Neural cell (in vitro differentiated cells): ENCODE measurements at regions not wholly inside any gene's neighbourhood (a gene's known extent, or its start where the extent isn't known, plus 50 kb on each side); places are given as distances from the start of the nearest gene placed in this dataset.

Experiments
- H2AFZ ChIP-seq: fragments of 200-600, 300-800 bp; sonication (generic), shearing (Covaris generic); 2 replicates; pipeline ENCODE4 v1.6.0; 2014; ENCODE audit warnings: low read depth, mild to moderate bottlenecking, antibody characterized with exemption, low read length, moderate library complexity
- H3F3A ChIP-seq: fragments of 200-600 bp; shearing (Covaris generic); 2 replicates; pipeline ENCODE4 v1.6.1; 2016; ENCODE audit warnings: mild to moderate bottlenecking, moderate library complexity, mixed read lengths, antibody characterized with exemption, low read length; ENCODE audit not compliant: insufficient read depth, poor library complexity, severe bottlenecking
- H3K27ac ChIP-seq: fragments of 200-600, 300-800 bp; sonication (generic), shearing (Covaris generic); 2 replicates; pipeline ENCODE4 v1.5.1; 2014; ENCODE audit warnings: mild to moderate bottlenecking, low read length, moderate library complexity
- H3K27me3 ChIP-seq: fragments of 300-800, 200-600 bp; sonication (generic), shearing (Covaris generic); 2 replicates; pipeline ENCODE4 v1.6.0; 2014; ENCODE audit warnings: mild to moderate bottlenecking, low read depth, low read length, moderate library complexity; ENCODE audit not compliant: insufficient read depth
- H3K36me3 ChIP-seq: fragments of 300-800, 200-600 bp; sonication (generic), shearing (Covaris generic); 2 replicates; pipeline ENCODE4 v1.5.1; 2014; ENCODE audit warnings: mild to moderate bottlenecking, antibody characterized with exemption, low read length, moderate library complexity; ENCODE audit not compliant: insufficient read depth
- H3K4me2 ChIP-seq: fragments of 300-800, 200-600 bp; sonication (generic), shearing (Covaris generic); 2 replicates; pipeline ENCODE4 v1.6.0; 2014; ENCODE audit warnings: mild to moderate bottlenecking, low read length
- H3K4me3 ChIP-seq: fragments of 300-800, 200-600 bp; sonication (generic), shearing (Covaris generic); 2 replicates; pipeline ENCODE4 v1.5.1; 2014; ENCODE audit warnings: mild to moderate bottlenecking, low read length, moderate library complexity
- H3K79me2 ChIP-seq: fragments of 200-600 bp; shearing (Covaris generic); replicated peaks from 2 replicates; pipeline ENCODE4 v1.6.0; 2014; ENCODE audit warnings: mild to moderate bottlenecking, low read length, moderate library complexity; ENCODE audit not compliant: insufficient read depth
- H3K9ac ChIP-seq: fragments of 300-800, 200-600 bp; sonication (generic), shearing (Covaris generic); 2 replicates; pipeline ENCODE4 v1.6.1; 2016; ENCODE audit warnings: mild to moderate bottlenecking, low read length, mixed read lengths
- H3K9me2 ChIP-seq: fragments of 200-600 bp; shearing (Covaris generic); 2 replicates; pipeline ENCODE4 v1.6.1; 2016; ENCODE audit warnings: mild to moderate bottlenecking, low read length, mixed read lengths; ENCODE audit not compliant: insufficient read depth
- H3K9me3 ChIP-seq: fragments of 200-600, 300-800 bp; sonication (generic), shearing (Covaris generic); 2 replicates; pipeline ENCODE4 v1.6.1; 2016; ENCODE audit warnings: mild to moderate bottlenecking, mixed run types, low read length, moderate library complexity, mixed read lengths
- H4K20me1 ChIP-seq: fragments of 200-600 bp; shearing (Covaris generic); 2 replicates; pipeline ENCODE4 v1.6.1; 2016; ENCODE audit warnings: mild to moderate bottlenecking, mixed run types; ENCODE audit not compliant: insufficient read depth
- EP300 ChIP-seq: fragments of 450-650 bp; conservative IDR thresholded peaks from 2 replicates; pipeline ENCODE4 v1.6.1; 2014; ENCODE audit warnings: antibody characterized with exemption, mild to moderate bottlenecking, moderate library complexity; ENCODE audit not compliant: poor library complexity, severe bottlenecking
- EZH2 ChIP-seq: fragments of 200-600, 300-800 bp; shearing (Covaris generic), sonication (generic); IDR thresholded peaks from 2 replicates; pipeline ENCODE4 v1.6.1; 2014; ENCODE audit warnings: antibody characterized with exemption, low read length, borderline replicate concordance, mild to moderate bottlenecking; ENCODE audit not compliant: insufficient read depth, poor library complexity, severe bottlenecking
- MXI1 ChIP-seq: fragments of 450-650 bp; conservative IDR thresholded peaks from 2 replicates; pipeline ENCODE4 v1.6.1; 2014; ENCODE audit warnings: antibody characterized with exemption, mild to moderate bottlenecking; ENCODE audit not compliant: poor library complexity, severe bottlenecking
- POLR2AphosphoS5 ChIP-seq: IDR thresholded peaks from 2 replicates; pipeline ENCODE4 v1.6.1; 2012
- RAD21 ChIP-seq: fragments of 450-650 bp; conservative IDR thresholded peaks from 2 replicates; pipeline ENCODE4 v1.6.1; 2014; ENCODE audit warnings: antibody characterized with exemption, mild to moderate bottlenecking, moderate library complexity
- SMC3 ChIP-seq: fragments of 450-650 bp; conservative IDR thresholded peaks from 2 replicates; pipeline ENCODE4 v1.6.1; 2014; ENCODE audit warnings: antibody characterized with exemption, mild to moderate bottlenecking, moderate library complexity; ENCODE audit not compliant: poor library complexity
- TAF1 ChIP-seq: IDR thresholded peaks from 2 replicates; pipeline ENCODE4 v1.6.1; 2012; ENCODE audit warnings: low read depth
- TF ChIP-seq, protein P1 (sequence below): fragments of 450-650 bp; IDR thresholded peaks from 2 replicates; pipeline ENCODE4 v1.5.1; 2014; ENCODE audit warnings: antibody characterized with exemption, mild to moderate bottlenecking, moderate library complexity; ENCODE audit not compliant: poor library complexity, severe bottlenecking
- TF ChIP-seq, protein P2 (sequence below): IDR thresholded peaks from 2 replicates; pipeline ENCODE4 v1.6.1; 2012; ENCODE audit warnings: borderline replicate concordance

GRCh38 chr11:11148104-11148509 is 204.9 kb downstream of the CSNK2A3 start:
- Histone ChIP-seq H3K27ac (no peak overlapping the region), H3K79me2 (no peaks in the 10 kb centered on the region), H3K9ac (no peak overlapping the region), H3K4me2 (no peak overlapping the region), H3K9me3 (no peaks in the 10 kb centered on the region), H3K27me3 (no peaks in the 10 kb centered on the region), H4K20me1 (no peaks in the 10 kb centered on the region), H3K9me2 (no peaks in the 10 kb centered on the region), H2AFZ (no peak overlapping the region), H3K4me3 (no peak overlapping the region), H3K36me3 (no peaks in the 10 kb centered on the region), H3F3A (no peaks in the 10 kb centered on the region)
- no peak for TF ChIP-seq POLR2AphosphoS5
- TF ChIP-seq, protein P1, sequence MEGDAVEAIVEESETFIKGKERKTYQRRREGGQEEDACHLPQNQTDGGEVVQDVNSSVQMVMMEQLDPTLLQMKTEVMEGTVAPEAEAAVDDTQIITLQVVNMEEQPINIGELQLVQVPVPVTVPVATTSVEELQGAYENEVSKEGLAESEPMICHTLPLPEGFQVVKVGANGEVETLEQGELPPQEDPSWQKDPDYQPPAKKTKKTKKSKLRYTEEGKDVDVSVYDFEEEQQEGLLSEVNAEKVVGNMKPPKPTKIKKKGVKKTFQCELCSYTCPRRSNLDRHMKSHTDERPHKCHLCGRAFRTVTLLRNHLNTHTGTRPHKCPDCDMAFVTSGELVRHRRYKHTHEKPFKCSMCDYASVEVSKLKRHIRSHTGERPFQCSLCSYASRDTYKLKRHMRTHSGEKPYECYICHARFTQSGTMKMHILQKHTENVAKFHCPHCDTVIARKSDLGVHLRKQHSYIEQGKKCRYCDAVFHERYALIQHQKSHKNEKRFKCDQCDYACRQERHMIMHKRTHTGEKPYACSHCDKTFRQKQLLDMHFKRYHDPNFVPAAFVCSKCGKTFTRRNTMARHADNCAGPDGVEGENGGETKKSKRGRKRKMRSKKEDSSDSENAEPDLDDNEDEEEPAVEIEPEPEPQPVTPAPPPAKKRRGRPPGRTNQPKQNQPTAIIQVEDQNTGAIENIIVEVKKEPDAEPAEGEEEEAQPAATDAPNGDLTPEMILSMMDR: no peak
- TF ChIP-seq, protein P2, sequence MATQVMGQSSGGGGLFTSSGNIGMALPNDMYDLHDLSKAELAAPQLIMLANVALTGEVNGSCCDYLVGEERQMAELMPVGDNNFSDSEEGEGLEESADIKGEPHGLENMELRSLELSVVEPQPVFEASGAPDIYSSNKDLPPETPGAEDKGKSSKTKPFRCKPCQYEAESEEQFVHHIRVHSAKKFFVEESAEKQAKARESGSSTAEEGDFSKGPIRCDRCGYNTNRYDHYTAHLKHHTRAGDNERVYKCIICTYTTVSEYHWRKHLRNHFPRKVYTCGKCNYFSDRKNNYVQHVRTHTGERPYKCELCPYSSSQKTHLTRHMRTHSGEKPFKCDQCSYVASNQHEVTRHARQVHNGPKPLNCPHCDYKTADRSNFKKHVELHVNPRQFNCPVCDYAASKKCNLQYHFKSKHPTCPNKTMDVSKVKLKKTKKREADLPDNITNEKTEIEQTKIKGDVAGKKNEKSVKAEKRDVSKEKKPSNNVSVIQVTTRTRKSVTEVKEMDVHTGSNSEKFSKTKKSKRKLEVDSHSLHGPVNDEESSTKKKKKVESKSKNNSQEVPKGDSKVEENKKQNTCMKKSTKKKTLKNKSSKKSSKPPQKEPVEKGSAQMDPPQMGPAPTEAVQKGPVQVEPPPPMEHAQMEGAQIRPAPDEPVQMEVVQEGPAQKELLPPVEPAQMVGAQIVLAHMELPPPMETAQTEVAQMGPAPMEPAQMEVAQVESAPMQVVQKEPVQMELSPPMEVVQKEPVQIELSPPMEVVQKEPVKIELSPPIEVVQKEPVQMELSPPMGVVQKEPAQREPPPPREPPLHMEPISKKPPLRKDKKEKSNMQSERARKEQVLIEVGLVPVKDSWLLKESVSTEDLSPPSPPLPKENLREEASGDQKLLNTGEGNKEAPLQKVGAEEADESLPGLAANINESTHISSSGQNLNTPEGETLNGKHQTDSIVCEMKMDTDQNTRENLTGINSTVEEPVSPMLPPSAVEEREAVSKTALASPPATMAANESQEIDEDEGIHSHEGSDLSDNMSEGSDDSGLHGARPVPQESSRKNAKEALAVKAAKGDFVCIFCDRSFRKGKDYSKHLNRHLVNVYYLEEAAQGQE: no peak
- TF ChIP-seq MXI1: no peak
- TF ChIP-seq RAD21: no peak

DNA sequence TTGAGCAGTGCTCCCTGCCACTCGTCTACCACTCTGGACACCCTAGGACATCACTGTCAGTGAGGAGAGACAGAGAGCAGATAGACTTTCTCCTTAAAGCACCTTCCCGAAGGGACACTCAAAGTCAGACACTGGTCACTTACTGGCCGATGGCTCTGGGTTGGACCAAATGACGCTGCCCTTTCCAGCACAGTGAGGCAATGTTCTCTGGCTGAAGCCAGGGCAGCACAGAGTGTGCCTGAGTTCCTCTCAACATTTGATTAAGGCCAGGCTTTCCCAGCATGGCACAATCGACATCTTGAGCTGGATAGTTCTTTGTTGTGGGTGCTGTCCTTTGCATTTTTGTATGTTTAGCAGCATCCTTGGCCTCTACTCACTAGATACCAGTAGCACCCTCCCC is 206.2 kb downstream of the CSNK2A3 start:
- Histone ChIP-seq H3K27me3 (no peaks in the 10 kb centered on the region), H2AFZ (no peak overlapping the region), H3K9me3 (no peaks in the 10 kb centered on the region), H3K79me2 (no peaks in the 10 kb centered on the region), H3K9me2 (no peaks in the 10 kb centered on the region), H3K36me3 (no peaks in the 10 kb centered on the region), H3K9ac (no peak overlapping the region), H3K4me3 (no peak overlapping the region), H4K20me1 (no peaks in the 10 kb centered on the region), H3K27ac (no peak overlapping the region), H3F3A (no peaks in the 10 kb centered on the region), H3K4me2 (no peak overlapping the region)
- TF ChIP-seq TAF1 (no peak), EZH2 (no peak), RAD21 (no peak), MXI1 (no peak), EP300 (no peak), SMC3 (no peak), POLR2AphosphoS5 (no peak)
- TF ChIP-seq, protein P2: no peak
- TF ChIP-seq, protein P1: no peak
